Hepatocyte (in vitro differentiated cells): ENCODE measurements at regions not wholly inside any gene's neighbourhood (a gene's known extent, or its start where the extent isn't known, plus 50 kb on each side); places are given as distances from the start of the nearest gene placed in this dataset.

Source experiments
- DNase-seq: peaks from one replicate; pipeline ENCODE4 v3.0.0-alpha.2; 2016; ENCODE audit warnings: low spot score
- H2AFZ ChIP-seq: fragments of 200-600 bp; sonication (generic); 2 replicates; pipeline ENCODE4 v1.6.0; 2016; ENCODE audit warnings: antibody characterized with exemption, mild to moderate bottlenecking
- H3K27ac ChIP-seq: fragments of 200-600 bp; sonication (generic); 2 replicates; pipeline ENCODE4 v1.5.1; 2016; ENCODE audit warnings: mild to moderate bottlenecking
- H3K27me3 ChIP-seq: fragments of 200-600 bp; sonication (generic); 2 replicates; pipeline ENCODE4 v1.6.1; 2016
- H3K36me3 ChIP-seq: fragments of 200-600 bp; sonication (generic); replicated peaks from 2 replicates; pipeline ENCODE4 v1.5.1; 2016; ENCODE audit warnings: low read depth; ENCODE audit not compliant: insufficient read depth
- H3K4me1 ChIP-seq: fragments of 200-600 bp; sonication (generic); 2 replicates; pipeline ENCODE4 v1.5.1; 2016; ENCODE audit warnings: mild to moderate bottlenecking, moderate library complexity; ENCODE audit not compliant: insufficient read depth
- H3K4me2 ChIP-seq: fragments of 200-600 bp; sonication (generic); 2 replicates; pipeline ENCODE4 v1.6.0; 2016
- H3K4me3 ChIP-seq: fragments of 200-600 bp; sonication (generic); 2 replicates; pipeline ENCODE4 v1.5.1; 2016; ENCODE audit warnings: mild to moderate bottlenecking
- H3K79me2 ChIP-seq: fragments of 200-600 bp; sonication (generic); 2 replicates; pipeline ENCODE4 v1.6.0; 2017; ENCODE audit warnings: mild to moderate bottlenecking
- H3K9me2 ChIP-seq: fragments of 200-600 bp; sonication (generic); replicated peaks from 2 replicates; pipeline ENCODE4 v1.6.0; 2017; ENCODE audit warnings: mild to moderate bottlenecking; ENCODE audit not compliant: insufficient read depth
- H3K9me3 ChIP-seq: fragments of 200-600 bp; sonication (generic); 2 replicates; pipeline ENCODE4 v1.5.1; 2016; ENCODE audit warnings: low read depth, mild to moderate bottlenecking
- H4K20me1 ChIP-seq: fragments of 200-600 bp; sonication (generic); 2 replicates; pipeline ENCODE4 v1.6.0; 2016; ENCODE audit warnings: mild to moderate bottlenecking; ENCODE audit not compliant: insufficient read depth, poor library complexity, severe bottlenecking
- EZH2 ChIP-seq: fragments of 200-600 bp; sonication (generic); IDR thresholded peaks from 2 replicates; pipeline ENCODE4 v1.6.1; 2016; ENCODE audit warnings: antibody characterized with exemption, mild to moderate bottlenecking, borderline replicate concordance
- EZH2phosphoT487 ChIP-seq: fragments of 200-600 bp; sonication (generic); IDR thresholded peaks from one replicate; pipeline ENCODE4 v1.6.1; 2018; ENCODE audit warnings: antibody characterized with exemption, mild to moderate bottlenecking, low read depth, moderate library complexity; ENCODE audit not compliant: unreplicated experiment, severe bottlenecking
- WGBS: methylation state at CpG from one replicate; pipeline ENCODE4 v1.1.6; 2016; ENCODE audit warnings: low lambda C conversion rate; ENCODE audit errors: missing lambda C conversion rate; 5-methylcytosine and 5-hydroxymethylcytosine counted together
- TF ChIP-seq, protein P1 (sequence below): fragments of 200-600 bp; sonication (generic); IDR thresholded peaks from 2 replicates; pipeline ENCODE4 v1.5.1; 2016; ENCODE audit warnings: antibody characterized with exemption, mild to moderate bottlenecking; ENCODE audit not compliant: poor library complexity

GRCh38 chr5:124457901-124458300 is 288.5 kb downstream of the ZNF608 start:
- H4K20me1 ChIP-seq = no peaks in the 10 kb centered on the region
- DNase-seq = no peak
- no peaks in the 10 kb centered on the region for H3K27me3 ChIP-seq
- no peaks in the 10 kb centered on the region for H3K79me2 ChIP-seq
- no peak overlapping the region for H2AFZ ChIP-seq
- TF ChIP-seq EZH2 (no peak), EZH2phosphoT487 (no peak)
- TF ChIP-seq, protein P1, sequence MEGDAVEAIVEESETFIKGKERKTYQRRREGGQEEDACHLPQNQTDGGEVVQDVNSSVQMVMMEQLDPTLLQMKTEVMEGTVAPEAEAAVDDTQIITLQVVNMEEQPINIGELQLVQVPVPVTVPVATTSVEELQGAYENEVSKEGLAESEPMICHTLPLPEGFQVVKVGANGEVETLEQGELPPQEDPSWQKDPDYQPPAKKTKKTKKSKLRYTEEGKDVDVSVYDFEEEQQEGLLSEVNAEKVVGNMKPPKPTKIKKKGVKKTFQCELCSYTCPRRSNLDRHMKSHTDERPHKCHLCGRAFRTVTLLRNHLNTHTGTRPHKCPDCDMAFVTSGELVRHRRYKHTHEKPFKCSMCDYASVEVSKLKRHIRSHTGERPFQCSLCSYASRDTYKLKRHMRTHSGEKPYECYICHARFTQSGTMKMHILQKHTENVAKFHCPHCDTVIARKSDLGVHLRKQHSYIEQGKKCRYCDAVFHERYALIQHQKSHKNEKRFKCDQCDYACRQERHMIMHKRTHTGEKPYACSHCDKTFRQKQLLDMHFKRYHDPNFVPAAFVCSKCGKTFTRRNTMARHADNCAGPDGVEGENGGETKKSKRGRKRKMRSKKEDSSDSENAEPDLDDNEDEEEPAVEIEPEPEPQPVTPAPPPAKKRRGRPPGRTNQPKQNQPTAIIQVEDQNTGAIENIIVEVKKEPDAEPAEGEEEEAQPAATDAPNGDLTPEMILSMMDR = no peak
- H3K27ac ChIP-seq = no peak overlapping the region
- H3K4me2 ChIP-seq = no peak overlapping the region
- WGBS = 71% methylated on average over 1 of the region's 1 CpG
- H3K4me3 ChIP-seq = no peak overlapping the region
- H3K4me1 ChIP-seq = no peaks in the 10 kb centered on the region
- H3K36me3 ChIP-seq = no peaks in the 10 kb centered on the region
- no peaks in the 10 kb centered on the region for H3K9me2 ChIP-seq
- no peaks in the 10 kb centered on the region for H3K9me3 ChIP-seq

- H3K27ac ChIP-seq = no peak overlapping the region
- no peaks in the 10 kb centered on the region for H3K9me2 ChIP-seq
- H3K4me1 ChIP-seq = no peaks in the 10 kb centered on the region
- no peak overlapping the region for H3K4me2 ChIP-seq
- H3K9me3 ChIP-seq = no peaks in the 10 kb centered on the region
- H3K79me2 ChIP-seq = no peaks in the 10 kb centered on the region
- 75% methylated on average over 5 of the region's 5 CpGs for WGBS
- no peak overlapping the region for H2AFZ ChIP-seq
- H3K4me3 ChIP-seq = no peak overlapping the region
- no peaks in the 10 kb centered on the region for H3K36me3 ChIP-seq
- H3K27me3 ChIP-seq = no peaks in the 10 kb centered on the region
- no peak for TF ChIP-seq EZH2
- no peak for TF ChIP-seq EZH2phosphoT487
- TF ChIP-seq, protein P1 = no peak
- H4K20me1 ChIP-seq = no peaks in the 10 kb centered on the region
- DNase-seq = no peak
Measured at GRCh38 chr5:124457101-124457500, 289.3 kb downstream of the ZNF608 start.

GRCh38 chr5:124456249-124456648 is 290.2 kb downstream of the ZNF608 start:
- H3K4me1 ChIP-seq = no peaks in the 10 kb centered on the region
- WGBS = 68% methylated on average over 3 of the region's 3 CpGs
- TF ChIP-seq EZH2phosphoT487 = no peak
- TF ChIP-seq EZH2 = no peak
- TF ChIP-seq, protein P1 = no peak
- H4K20me1 ChIP-seq = no peaks in the 10 kb centered on the region
- H3K9me2 ChIP-seq = no peaks in the 10 kb centered on the region
- no peak overlapping the region for H2AFZ ChIP-seq
- no peak for DNase-seq
- no peak overlapping the region for H3K4me3 ChIP-seq
- H3K27ac ChIP-seq = no peak overlapping the region
- H3K36me3 ChIP-seq = no peaks in the 10 kb centered on the region
- H3K27me3 ChIP-seq = no peaks in the 10 kb centered on the region
- no peak overlapping the region for H3K4me2 ChIP-seq
- no peaks in the 10 kb centered on the region for H3K9me3 ChIP-seq
- no peaks in the 10 kb centered on the region for H3K79me2 ChIP-seq

- Histone ChIP-seq H3K9me3 (no peaks in the 10 kb centered on the region), H4K20me1 (no peaks in the 10 kb centered on the region), H2AFZ (no peak overlapping the region), H3K36me3 (no peaks in the 10 kb centered on the region), H3K27ac (no peak overlapping the region), H3K27me3 (no peaks in the 10 kb centered on the region), H3K9me2 (no peaks in the 10 kb centered on the region), H3K79me2 (no peaks in the 10 kb centered on the region), H3K4me1 (no peaks in the 10 kb centered on the region), H3K4me2 (no peak overlapping the region), H3K4me3 (no peak overlapping the region)
- 82% methylated on average over 3 of the region's 3 CpGs for WGBS
- TF ChIP-seq EZH2phosphoT487 (no peak), EZH2 (no peak)
- TF ChIP-seq, protein P1 = no peak
- no peak for DNase-seq
Measured at GRCh38 chr5:124454081-124454480, 292.4 kb downstream of the ZNF608 start.
